ENCODE measurements at regions not wholly inside any gene's neighbourhood (a gene's known extent, or its start where the extent isn't known, plus 50 kb on each side); places are given as distances from the start of the nearest gene placed in this dataset.

DNA sequence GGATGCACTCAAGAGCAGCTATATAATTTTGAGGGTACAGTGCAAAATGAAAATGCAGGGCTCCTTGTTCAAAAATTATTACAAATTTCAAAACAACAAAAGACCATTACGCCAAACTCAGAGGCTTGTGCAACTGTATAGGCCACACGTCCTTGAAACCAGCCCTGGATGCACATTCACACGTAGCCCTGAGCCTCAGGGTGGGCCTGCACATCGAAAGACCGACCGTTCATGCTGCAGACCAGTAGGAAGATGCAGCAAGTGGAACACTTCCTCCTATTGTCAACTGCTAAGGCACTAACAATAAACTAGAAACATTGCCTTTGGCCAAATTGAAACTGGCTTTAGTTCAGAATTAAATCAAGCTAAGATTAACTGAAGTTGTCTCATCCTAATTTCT is 174.7 kb downstream of the SHOX2 start:
- TF ChIP-seq EP300 (IDR thresholded peaks at IDR 0.05; ENCODE audit: borderline replicate concordance) (no peak), CREB1 (IDR thresholded peaks at IDR 0.05; ENCODE audit: low read depth) (no peak), CEBPB (IDR thresholded peaks at IDR 0.05) (no peak), TAF1 (IDR thresholded peaks at IDR 0.05; ENCODE audit: low read depth) (no peak)
- TF ChIP-seq, protein P1, sequence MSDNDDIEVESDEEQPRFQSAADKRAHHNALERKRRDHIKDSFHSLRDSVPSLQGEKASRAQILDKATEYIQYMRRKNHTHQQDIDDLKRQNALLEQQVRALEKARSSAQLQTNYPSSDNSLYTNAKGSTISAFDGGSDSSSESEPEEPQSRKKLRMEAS (IDR thresholded peaks at IDR 0.05), result no peak
- TF ChIP-seq, protein P2, sequence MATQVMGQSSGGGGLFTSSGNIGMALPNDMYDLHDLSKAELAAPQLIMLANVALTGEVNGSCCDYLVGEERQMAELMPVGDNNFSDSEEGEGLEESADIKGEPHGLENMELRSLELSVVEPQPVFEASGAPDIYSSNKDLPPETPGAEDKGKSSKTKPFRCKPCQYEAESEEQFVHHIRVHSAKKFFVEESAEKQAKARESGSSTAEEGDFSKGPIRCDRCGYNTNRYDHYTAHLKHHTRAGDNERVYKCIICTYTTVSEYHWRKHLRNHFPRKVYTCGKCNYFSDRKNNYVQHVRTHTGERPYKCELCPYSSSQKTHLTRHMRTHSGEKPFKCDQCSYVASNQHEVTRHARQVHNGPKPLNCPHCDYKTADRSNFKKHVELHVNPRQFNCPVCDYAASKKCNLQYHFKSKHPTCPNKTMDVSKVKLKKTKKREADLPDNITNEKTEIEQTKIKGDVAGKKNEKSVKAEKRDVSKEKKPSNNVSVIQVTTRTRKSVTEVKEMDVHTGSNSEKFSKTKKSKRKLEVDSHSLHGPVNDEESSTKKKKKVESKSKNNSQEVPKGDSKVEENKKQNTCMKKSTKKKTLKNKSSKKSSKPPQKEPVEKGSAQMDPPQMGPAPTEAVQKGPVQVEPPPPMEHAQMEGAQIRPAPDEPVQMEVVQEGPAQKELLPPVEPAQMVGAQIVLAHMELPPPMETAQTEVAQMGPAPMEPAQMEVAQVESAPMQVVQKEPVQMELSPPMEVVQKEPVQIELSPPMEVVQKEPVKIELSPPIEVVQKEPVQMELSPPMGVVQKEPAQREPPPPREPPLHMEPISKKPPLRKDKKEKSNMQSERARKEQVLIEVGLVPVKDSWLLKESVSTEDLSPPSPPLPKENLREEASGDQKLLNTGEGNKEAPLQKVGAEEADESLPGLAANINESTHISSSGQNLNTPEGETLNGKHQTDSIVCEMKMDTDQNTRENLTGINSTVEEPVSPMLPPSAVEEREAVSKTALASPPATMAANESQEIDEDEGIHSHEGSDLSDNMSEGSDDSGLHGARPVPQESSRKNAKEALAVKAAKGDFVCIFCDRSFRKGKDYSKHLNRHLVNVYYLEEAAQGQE (IDR thresholded peaks at IDR 0.05; ENCODE audit: low read depth), result no peak
